Inflammatory macrophage treated with lipopolysaccharide for 4 hours (primary cell): ENCODE measurements at regions not wholly inside any gene's neighbourhood (a gene's known extent, or its start where the extent isn't known, plus 50 kb on each side); places are given as distances from the start of the nearest gene placed in this dataset.
A peak's percentile ranks its signal among the peaks of the same experiment; 100 is the strongest.

Source experiments
- DNase-seq: peaks from one replicate; pipeline ENCODE4 v3.0.0-alpha.2; 2020

GRCh38 chr15:99511866-99512661, 53.7 kb upstream of the MEF2A start:
- DNase-seq, result peak; percentile 87

GRCh38 chr15:99514306-99514705, 51.5 kb upstream of the MEF2A start:
- no peak for DNase-seq
